ENCODE measurements at regions not wholly inside any gene's neighbourhood (a gene's known extent, or its start where the extent isn't known, plus 50 kb on each side); places are given as distances from the start of the nearest gene placed in this dataset.

DNA sequence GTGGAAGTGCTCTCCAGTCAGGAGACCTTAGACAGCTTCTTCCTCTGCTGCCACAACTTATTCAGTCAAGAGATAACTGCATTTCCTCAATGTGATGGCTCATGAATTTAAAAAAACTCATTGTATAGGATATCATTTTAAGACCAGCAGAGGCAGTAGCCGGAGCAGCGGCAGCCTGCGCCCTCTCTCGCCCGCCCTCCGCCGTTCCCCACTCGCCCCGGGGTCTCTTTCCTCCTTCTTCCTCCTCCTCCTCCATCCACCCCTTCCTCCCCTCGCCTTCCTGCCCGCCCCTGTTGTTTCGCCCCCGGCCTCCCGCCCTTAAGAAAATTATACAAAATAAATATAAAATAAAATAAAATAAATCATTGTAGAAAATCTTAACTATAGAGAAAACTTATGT lies 687.6 kb downstream of the FLRT2 start:
- TF ChIP-seq, protein P1, sequence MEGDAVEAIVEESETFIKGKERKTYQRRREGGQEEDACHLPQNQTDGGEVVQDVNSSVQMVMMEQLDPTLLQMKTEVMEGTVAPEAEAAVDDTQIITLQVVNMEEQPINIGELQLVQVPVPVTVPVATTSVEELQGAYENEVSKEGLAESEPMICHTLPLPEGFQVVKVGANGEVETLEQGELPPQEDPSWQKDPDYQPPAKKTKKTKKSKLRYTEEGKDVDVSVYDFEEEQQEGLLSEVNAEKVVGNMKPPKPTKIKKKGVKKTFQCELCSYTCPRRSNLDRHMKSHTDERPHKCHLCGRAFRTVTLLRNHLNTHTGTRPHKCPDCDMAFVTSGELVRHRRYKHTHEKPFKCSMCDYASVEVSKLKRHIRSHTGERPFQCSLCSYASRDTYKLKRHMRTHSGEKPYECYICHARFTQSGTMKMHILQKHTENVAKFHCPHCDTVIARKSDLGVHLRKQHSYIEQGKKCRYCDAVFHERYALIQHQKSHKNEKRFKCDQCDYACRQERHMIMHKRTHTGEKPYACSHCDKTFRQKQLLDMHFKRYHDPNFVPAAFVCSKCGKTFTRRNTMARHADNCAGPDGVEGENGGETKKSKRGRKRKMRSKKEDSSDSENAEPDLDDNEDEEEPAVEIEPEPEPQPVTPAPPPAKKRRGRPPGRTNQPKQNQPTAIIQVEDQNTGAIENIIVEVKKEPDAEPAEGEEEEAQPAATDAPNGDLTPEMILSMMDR (IDR thresholded peaks at IDR 0.05; ENCODE audit: extremely low read depth in 1 of 2, insufficient read depth in 1 of 2, low read depth in 1 of 2, low read length in 2 of 2) = no peak
- TF ChIP-seq, protein P2, sequence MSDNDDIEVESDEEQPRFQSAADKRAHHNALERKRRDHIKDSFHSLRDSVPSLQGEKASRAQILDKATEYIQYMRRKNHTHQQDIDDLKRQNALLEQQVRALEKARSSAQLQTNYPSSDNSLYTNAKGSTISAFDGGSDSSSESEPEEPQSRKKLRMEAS (IDR thresholded peaks at IDR 0.05; ENCODE audit: insufficient read depth, insufficient read length) = no peak
- TF ChIP-seq POLR2A (IDR thresholded peaks at IDR 0.05; ENCODE audit: low read depth, low read length) = no peak
- no peak for TF ChIP-seq EZH2 (IDR thresholded peaks at IDR 0.05; ENCODE audit: borderline replicate concordance, low read depth, low read length, severe bottlenecking)
- TF ChIP-seq POLR2AphosphoS5 (IDR thresholded peaks at IDR 0.05; ENCODE audit: insufficient read depth, low read depth, low read length) = no peak
- no peak for TF ChIP-seq FOS (IDR thresholded peaks at IDR 0.05; ENCODE audit: borderline replicate concordance, insufficient read depth, low read length)
- no peak for TF ChIP-seq GATA2 (IDR thresholded peaks at IDR 0.05; ENCODE audit: insufficient read depth, insufficient read length, low read depth, low read length)
- TF ChIP-seq JUN (IDR thresholded peaks at IDR 0.05; ENCODE audit: borderline replicate concordance, insufficient read depth, insufficient read length, low read depth) = no peak
